GM12878 (cell line): ENCODE measurements at regions not wholly inside any gene's neighbourhood (a gene's known extent, or its start where the extent isn't known, plus 50 kb on each side); places are given as distances from the start of the nearest gene placed in this dataset.

Experiments
- ATAC-seq: fragments of 200-7000 bp; cut with Tn5 transposase; 3 replicates; pipeline ENCODE4 v1.9.1; 2020; ENCODE audit warnings: mild to moderate bottlenecking, moderate library complexity
- BruUV-seq: library from RNA; stranded (reverse); fragments of 400-500 nt; replicated peaks from 2 replicates; lab custom pipeline; 2021; lab: Mats Ljungman, UMichigan
- CTCF ChIA-PET: fragments of 300-600 bp; sonication (Branson Sonifier 250); formaldehyde crosslinking; extraction: SDS; loops from one replicate; lab custom pipeline; 2021; ENCODE audit warnings: inconsistent platforms; lab: Yijun Ruan, JAX
- POLR2A ChIA-PET: fragments of 350-600 bp; formaldehyde crosslinking; extraction: SDS; loops from one replicate; lab custom pipeline; 2021; ENCODE audit warnings: inconsistent platforms; lab: Charles Lee
- RAD21 ChIA-PET: fragments of 300-600 bp; sonication (Branson Sonifier 250); formaldehyde crosslinking; loops from one replicate; lab custom pipeline; 2023; ENCODE audit warnings: antibody characterized with exemption; ENCODE audit not compliant: unreplicated experiment; lab: Charles Lee
- SMC1A ChIA-PET: fragments of 300-600 bp; sonication (Branson Sonifier 250); formaldehyde crosslinking; loops from one replicate; lab custom pipeline; 2023; ENCODE audit not compliant: unreplicated experiment, uncharacterized antibody; lab: Charles Lee
- DNase-seq: peaks from one replicate; pipeline ENCODE4 v3.0.0-alpha.2; 2011; ENCODE audit warnings: low read depth, low spot score
- FAIRE-seq: peaks from 3 replicates; lab custom pipeline; 2011; peaks lifted over from hg19 to GRCh38; lab: Jason Lieb, UNC
- H2AFZ ChIP-seq: 2 replicates; pipeline ENCODE4 v1.6.0; 2011; ENCODE audit warnings: low read depth, low read length, control low read depth; ENCODE audit not compliant: control insufficient read depth
- H3K27ac ChIP-seq: 2 replicates; pipeline ENCODE4 v1.5.1; 2011; ENCODE audit warnings: control low read depth; ENCODE audit not compliant: control insufficient read depth, insufficient read depth
- H3K27me3 ChIP-seq, 2 experiments: replicated peaks in 1 of 2; 2 replicates each; pipeline versions ENCODE4 v1.6.0 to v1.6.1; 2011; ENCODE audit warnings: low read length in 1 of 2; ENCODE audit not compliant: control insufficient read depth in 2 of 2, insufficient read depth in 2 of 2
- H3K36me3 ChIP-seq, 2 experiments: 2 replicates each; pipeline ENCODE4 v1.5.1; 2011; ENCODE audit warnings: low read length in 1 of 2; ENCODE audit not compliant: control insufficient read depth in 2 of 2, insufficient read depth in 2 of 2
- H3K4me1 ChIP-seq: 2 replicates; pipeline ENCODE4 v1.6.1; 2011; ENCODE audit warnings: mild to moderate bottlenecking, low read length, moderate library complexity, mixed read lengths; ENCODE audit not compliant: control insufficient read depth, insufficient read depth
- H3K4me2 ChIP-seq: 2 replicates; pipeline ENCODE4 v1.6.0; 2011; ENCODE audit warnings: control low read depth; ENCODE audit not compliant: control insufficient read depth, insufficient read depth
- H3K4me3 ChIP-seq: fragments of 200-600 bp; sonication (generic); 2 replicates; pipeline ENCODE4 v1.5.1; 2016
- H3K79me2 ChIP-seq: 2 replicates; pipeline ENCODE4 v1.6.0; 2011; ENCODE audit warnings: low read length; ENCODE audit not compliant: control insufficient read depth, insufficient read depth
- H3K9ac ChIP-seq: 2 replicates; pipeline ENCODE4 v1.8.0; 2011; ENCODE audit warnings: low read length, control low read depth, mixed read lengths; ENCODE audit not compliant: control insufficient read depth, insufficient read depth
- H3K9me3 ChIP-seq: replicated peaks from 3 replicates; pipeline ENCODE4 v1.5.1; 2011; ENCODE audit warnings: mild to moderate bottlenecking, low read length; ENCODE audit not compliant: control insufficient read depth, insufficient read depth
- H4K20me1 ChIP-seq: 2 replicates; pipeline ENCODE4 v1.6.0; 2011; ENCODE audit not compliant: control insufficient read depth, insufficient read depth
- BCL11A ChIP-seq: IDR thresholded peaks from 2 replicates; pipeline ENCODE4 v1.6.1; 2011; ENCODE audit warnings: low read depth, low read length
- BHLHE40 ChIP-seq, 2 experiments: fragments of 450-650 bp in 1 of 2; IDR thresholded peaks; 2 replicates each; pipeline ENCODE4 v1.6.1; 2011 to 2017; ENCODE audit warnings: low read depth in 2 of 2, borderline replicate concordance in 1 of 2, improper control_type of control experiment in 1 of 2, low read length in 1 of 2, mild to moderate bottlenecking in 1 of 2
- GATAD2B ChIP-seq: fragments of 450-650 bp; conservative IDR thresholded peaks from 2 replicates; pipeline ENCODE4 v1.6.1; 2017; ENCODE audit warnings: low read depth, mild to moderate bottlenecking, moderate library complexity
- TCF3 ChIP-seq: IDR thresholded peaks from 2 replicates; pipeline ENCODE4 v1.6.1; 2012; ENCODE audit warnings: low read depth, mild to moderate bottlenecking, low read length, borderline replicate concordance; ENCODE audit not compliant: insufficient read depth
- YY1 ChIP-seq: IDR thresholded peaks from 2 replicates; pipeline ENCODE4 v1.6.1; 2011; ENCODE audit warnings: low read depth, mild to moderate bottlenecking, low read length
- ZSCAN29 ChIP-seq: fragments of 450-650 bp; IDR thresholded peaks from 2 replicates; pipeline ENCODE4 v1.6.1; 2017; ENCODE audit warnings: mild to moderate bottlenecking, moderate library complexity
- ZZZ3 ChIP-seq: IDR thresholded peaks from 2 replicates; pipeline ENCODE4 v1.6.1; 2011; ENCODE audit warnings: low read depth; ENCODE audit not compliant: control insufficient read depth, insufficient read length
- WGBS: methylation state at CpG from one replicate; pipeline ENCODE4 v1.1.6; 2016; ENCODE audit warnings: low lambda C conversion rate; ENCODE audit not compliant: insufficient replicate concordance, insufficient coverage; ENCODE audit errors: missing lambda C conversion rate; 5-methylcytosine and 5-hydroxymethylcytosine counted together
- in situ Hi-C: fragments of 300-500 bp; cut with MboI; formaldehyde crosslinking; loops from 9 replicates; pipeline ENCODE4 v1.14.3; 2018; ENCODE audit warnings: mixed read lengths
- intact Hi-C: fragments of 100-400 bp; cut with micrococcal nuclease; formaldehyde crosslinking; loops from one replicate; pipeline ENCODE4 v1.14.2; 2022; ENCODE audit not compliant: unreplicated experiment
- TF ChIP-seq, protein P1 (sequence below): IDR thresholded peaks from 2 replicates; pipeline ENCODE4 v1.6.1; 2011; ENCODE audit warnings: mild to moderate bottlenecking, low read depth, low read length, moderate library complexity; ENCODE audit not compliant: insufficient replicate concordance
- TF ChIP-seq, protein P2 (sequence below): fragments of 450-650 bp; IDR thresholded peaks from 2 replicates; pipeline ENCODE4 v1.6.1; 2018; ENCODE audit warnings: mild to moderate bottlenecking, low read depth, moderate library complexity; ENCODE audit not compliant: partially characterized antibody
- TF ChIP-seq, protein P3 (sequence below): fragments of 450-650 bp; IDR thresholded peaks from 2 replicates; pipeline ENCODE4 v1.6.1; 2017; ENCODE audit warnings: mild to moderate bottlenecking, moderate library complexity

DNA sequence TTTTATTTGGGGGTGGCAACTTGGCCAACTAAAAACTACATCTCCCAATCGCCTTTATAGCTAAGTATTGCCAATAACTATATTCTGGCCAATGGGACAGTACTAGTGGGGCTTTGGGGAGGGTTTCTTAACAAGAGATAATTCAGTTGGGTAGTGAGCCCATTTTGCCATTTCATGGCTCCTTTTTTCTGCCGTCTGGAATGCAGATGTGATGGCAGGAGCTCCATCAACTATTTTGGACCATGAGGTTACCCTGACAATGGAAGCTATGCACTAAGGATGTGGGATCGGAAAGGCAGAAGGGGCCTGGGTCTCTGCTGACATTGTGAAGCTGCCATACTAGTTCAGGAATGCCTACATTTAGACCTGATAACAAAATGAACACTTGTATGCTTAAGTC lies 67.0 kb upstream of the FOXC1 start:
- no peaks in the 10 kb centered on the region; the same call in 2 of the 3 replicates for H3K9me3 ChIP-seq
- H2AFZ ChIP-seq: no peak overlapping the region
- H3K79me2 ChIP-seq: no peaks in the 10 kb centered on the region
- no peak overlapping the region for H3K9ac ChIP-seq
- ATAC-seq: no peak
- no peak overlapping the region for H3K4me3 ChIP-seq
- SMC1A ChIA-PET: interaction anchor here (0.9 to 1.5 kb wide), 2 partner anchors 14 to 29 kb away, joined by 3 to 4 read pairs; no protein-coding TSS in a partner anchor
- no TSS peak for BruUV-seq
- DNase-seq: no peak
- TF ChIP-seq BHLHE40 (IDR thresholded peaks at IDR 0.05; ENCODE audit: borderline replicate concordance in 1 of 2, low read depth in 2 of 2, low read length in 1 of 2): no peak
- TF ChIP-seq GATAD2B: no peak
- no peak for TF ChIP-seq YY1
- TF ChIP-seq TCF3: no peak
- no peak for TF ChIP-seq ZZZ3
- TF ChIP-seq BCL11A: no peak
- no peak for TF ChIP-seq ZSCAN29
- TF ChIP-seq, protein P1, sequence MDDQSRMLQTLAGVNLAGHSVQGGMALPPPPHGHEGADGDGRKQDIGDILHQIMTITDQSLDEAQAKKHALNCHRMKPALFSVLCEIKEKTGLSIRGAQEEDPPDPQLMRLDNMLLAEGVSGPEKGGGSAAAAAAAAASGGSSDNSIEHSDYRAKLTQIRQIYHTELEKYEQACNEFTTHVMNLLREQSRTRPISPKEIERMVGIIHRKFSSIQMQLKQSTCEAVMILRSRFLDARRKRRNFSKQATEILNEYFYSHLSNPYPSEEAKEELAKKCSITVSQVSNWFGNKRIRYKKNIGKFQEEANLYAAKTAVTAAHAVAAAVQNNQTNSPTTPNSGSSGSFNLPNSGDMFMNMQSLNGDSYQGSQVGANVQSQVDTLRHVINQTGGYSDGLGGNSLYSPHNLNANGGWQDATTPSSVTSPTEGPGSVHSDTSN: no peak
- TF ChIP-seq, protein P2, sequence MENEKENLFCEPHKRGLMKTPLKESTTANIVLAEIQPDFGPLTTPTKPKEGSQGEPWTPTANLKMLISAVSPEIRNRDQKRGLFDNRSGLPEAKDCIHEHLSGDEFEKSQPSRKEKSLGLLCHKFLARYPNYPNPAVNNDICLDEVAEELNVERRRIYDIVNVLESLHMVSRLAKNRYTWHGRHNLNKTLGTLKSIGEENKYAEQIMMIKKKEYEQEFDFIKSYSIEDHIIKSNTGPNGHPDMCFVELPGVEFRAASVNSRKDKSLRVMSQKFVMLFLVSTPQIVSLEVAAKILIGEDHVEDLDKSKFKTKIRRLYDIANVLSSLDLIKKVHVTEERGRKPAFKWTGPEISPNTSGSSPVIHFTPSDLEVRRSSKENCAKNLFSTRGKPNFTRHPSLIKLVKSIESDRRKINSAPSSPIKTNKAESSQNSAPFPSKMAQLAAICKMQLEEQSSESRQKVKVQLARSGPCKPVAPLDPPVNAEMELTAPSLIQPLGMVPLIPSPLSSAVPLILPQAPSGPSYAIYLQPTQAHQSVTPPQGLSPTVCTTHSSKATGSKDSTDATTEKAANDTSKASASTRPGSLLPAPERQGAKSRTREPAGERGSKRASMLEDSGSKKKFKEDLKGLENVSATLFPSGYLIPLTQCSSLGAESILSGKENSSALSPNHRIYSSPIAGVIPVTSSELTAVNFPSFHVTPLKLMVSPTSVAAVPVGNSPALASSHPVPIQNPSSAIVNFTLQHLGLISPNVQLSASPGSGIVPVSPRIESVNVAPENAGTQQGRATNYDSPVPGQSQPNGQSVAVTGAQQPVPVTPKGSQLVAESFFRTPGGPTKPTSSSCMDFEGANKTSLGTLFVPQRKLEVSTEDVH: no peak
- TF ChIP-seq, protein P3, sequence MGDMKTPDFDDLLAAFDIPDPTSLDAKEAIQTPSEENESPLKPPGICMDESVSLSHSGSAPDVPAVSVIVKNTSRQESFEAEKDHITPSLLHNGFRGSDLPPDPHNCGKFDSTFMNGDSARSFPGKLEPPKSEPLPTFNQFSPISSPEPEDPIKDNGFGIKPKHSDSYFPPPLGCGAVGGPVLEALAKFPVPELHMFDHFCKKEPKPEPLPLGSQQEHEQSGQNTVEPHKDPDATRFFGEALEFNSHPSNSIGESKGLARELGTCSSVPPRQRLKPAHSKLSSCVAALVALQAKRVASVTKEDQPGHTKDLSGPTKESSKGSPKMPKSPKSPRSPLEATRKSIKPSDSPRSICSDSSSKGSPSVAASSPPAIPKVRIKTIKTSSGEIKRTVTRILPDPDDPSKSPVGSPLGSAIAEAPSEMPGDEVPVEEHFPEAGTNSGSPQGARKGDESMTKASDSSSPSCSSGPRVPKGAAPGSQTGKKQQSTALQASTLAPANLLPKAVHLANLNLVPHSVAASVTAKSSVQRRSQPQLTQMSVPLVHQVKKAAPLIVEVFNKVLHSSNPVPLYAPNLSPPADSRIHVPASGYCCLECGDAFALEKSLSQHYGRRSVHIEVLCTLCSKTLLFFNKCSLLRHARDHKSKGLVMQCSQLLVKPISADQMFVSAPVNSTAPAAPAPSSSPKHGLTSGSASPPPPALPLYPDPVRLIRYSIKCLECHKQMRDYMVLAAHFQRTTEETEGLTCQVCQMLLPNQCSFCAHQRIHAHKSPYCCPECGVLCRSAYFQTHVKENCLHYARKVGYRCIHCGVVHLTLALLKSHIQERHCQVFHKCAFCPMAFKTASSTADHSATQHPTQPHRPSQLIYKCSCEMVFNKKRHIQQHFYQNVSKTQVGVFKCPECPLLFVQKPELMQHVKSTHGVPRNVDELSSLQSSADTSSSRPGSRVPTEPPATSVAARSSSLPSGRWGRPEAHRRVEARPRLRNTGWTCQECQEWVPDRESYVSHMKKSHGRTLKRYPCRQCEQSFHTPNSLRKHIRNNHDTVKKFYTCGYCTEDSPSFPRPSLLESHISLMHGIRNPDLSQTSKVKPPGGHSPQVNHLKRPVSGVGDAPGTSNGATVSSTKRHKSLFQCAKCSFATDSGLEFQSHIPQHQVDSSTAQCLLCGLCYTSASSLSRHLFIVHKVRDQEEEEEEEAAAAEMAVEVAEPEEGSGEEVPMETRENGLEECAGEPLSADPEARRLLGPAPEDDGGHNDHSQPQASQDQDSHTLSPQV: no peak
- no peaks in the 10 kb centered on the region for H3K36me3 ChIP-seq
- FAIRE-seq: no peak
- CTCF ChIA-PET: interaction anchor here (1.5 kb wide), 1 partner anchor 10 kb away, joined by 6 read pairs; no protein-coding TSS in a partner anchor
- POLR2A ChIA-PET: no interaction called here
- intact Hi-C loops: no loop called here
- WGBS: 12% methylated on average over 3 of the region's 3 CpGs
- H3K27me3 ChIP-seq: no peaks in the 10 kb centered on the region; a peak in 1 of 4 replicates
- no peak overlapping the region for H3K4me2 ChIP-seq
- H4K20me1 ChIP-seq: no peaks in the 10 kb centered on the region
- RAD21 ChIA-PET: no interaction called here
- no peaks in the 10 kb centered on the region for H3K4me1 ChIP-seq
- H3K27ac ChIP-seq: no peak overlapping the region
- in situ Hi-C loops: no loop called here
